Myocyte (in vitro differentiated cells): ENCODE measurements at regions not wholly inside any gene's neighbourhood (a gene's known extent, or its start where the extent isn't known, plus 50 kb on each side); places are given as distances from the start of the nearest gene placed in this dataset.
"Not testable (repeated sequence)": the region's sequence is repeated elsewhere in the genome, so short reads cannot be mapped to it uniquely, and the experiment has no call there.

ENCODE experiments used
- DNase-seq: peaks from one replicate; pipeline ENCODE4 v3.0.0-alpha.2; 2012; ENCODE audit warnings: low read depth

DNA sequence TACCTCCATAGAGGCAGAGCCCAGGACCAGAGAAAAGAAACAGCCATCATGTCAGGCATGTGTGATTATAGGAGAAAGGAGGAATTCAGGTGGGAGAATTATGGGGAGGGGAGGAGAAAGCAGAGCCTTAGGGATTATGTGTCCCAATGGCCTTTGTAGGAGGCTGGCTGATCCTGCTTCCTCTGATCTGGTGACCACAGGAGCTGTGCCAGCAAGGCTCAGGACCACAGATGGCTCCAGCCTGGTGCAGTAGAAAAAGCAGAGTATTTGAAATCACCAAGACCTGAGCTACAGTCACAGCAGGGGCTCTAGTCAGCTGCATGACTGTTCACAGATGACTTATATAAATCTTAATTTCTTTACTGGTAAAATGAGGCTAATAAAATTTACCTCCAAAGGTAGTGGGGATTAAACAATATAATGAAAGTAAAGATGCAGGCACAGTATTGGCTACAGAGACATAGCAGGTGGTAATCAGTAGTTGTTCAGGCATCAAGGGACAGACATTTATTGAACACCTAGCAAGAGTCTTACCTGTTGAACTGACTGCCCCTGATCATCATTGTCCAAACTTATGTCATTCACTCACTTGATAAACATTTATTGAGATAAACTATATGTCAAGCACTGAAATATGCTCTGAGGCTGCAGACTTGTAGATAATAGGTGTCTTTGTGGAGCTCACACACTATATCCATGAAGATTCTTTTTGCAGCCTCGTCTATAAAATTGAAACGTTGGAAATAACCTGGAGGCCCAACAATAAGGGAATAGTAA lies 121.3 kb downstream of the MYCN start:
- no peak for DNase-seq

- DNase-seq, result no peak
Observed at GRCh38 chr2:16060936-16061338, 120.6 kb downstream of the MYCN start.

DNA sequence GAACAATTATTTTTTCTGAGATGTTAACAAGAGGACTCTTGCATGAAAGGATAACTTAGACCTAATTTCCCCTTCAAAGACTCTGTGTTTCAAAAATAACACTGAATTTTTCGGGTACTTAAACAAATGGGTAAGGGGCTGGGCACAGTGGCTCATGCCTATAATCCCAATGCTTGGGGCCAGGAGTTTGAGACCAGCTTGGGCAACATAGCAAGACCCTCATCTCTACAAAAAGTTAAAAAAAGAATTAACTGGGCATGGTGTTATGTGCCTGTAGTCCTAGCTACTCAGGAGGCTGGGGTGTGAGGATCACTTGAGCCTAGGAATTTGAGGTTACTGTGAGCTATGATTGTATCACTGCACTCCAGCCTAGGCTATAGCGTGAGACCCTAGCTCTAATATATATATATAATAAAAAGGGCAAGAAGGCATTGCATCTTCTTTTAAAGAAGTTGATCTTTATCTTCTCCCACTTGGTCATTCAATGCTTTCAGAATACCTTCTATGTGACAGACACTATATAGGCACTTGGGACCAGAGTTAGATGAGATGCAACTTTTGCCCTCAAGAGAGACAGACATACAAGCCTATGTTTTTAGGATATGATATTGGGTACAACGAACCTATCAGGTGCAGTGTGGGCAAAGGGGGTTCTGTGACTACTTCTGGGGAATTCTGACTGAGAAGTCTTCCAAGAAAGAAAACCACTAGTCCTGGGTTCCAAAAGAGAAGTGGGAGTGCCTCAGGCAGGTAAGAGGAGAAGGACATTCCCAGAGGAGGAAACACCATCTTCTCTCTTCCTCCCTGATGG lies 120.0 kb downstream of the MYCN start:
- no peak for DNase-seq

- no peak for DNase-seq
Observed at GRCh38 chr2:16059393-16060016, 119.2 kb downstream of the MYCN start.

GRCh38 chr2:16058747-16059358 lies 118.5 kb downstream of the MYCN start:
- DNase-seq, result no peak

DNA sequence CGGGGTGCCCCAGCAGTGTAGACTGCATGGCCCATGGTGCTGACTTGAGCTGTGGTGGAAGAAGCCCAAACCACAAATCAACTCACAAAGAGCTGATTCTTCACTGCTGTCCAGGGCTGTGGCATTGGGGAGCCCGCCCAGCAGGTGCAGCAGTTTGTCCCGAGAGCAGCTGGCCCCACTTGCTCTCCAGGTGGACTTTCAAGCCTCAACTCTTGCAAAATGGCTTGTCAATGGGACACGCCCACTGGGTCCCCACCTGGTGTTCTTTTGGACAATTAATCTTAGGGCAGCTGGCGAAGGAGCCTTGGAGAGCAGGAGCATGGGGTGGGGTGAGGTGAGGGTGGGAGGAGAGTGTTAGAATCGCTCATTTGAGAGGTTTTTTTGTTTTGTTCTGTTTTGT lies 117.9 kb downstream of the MYCN start:
- DNase-seq, result no peak

GRCh38 chr2:16057661-16058060 lies 117.3 kb downstream of the MYCN start:
- DNase-seq, result no peak

- DNase-seq, result no peak
Observed at GRCh38 chr2:16055848-16056580, 115.7 kb downstream of the MYCN start.

GRCh38 chr2:16053437-16054257 lies 113.3 kb downstream of the MYCN start:
- DNase-seq, result no peak

DNA sequence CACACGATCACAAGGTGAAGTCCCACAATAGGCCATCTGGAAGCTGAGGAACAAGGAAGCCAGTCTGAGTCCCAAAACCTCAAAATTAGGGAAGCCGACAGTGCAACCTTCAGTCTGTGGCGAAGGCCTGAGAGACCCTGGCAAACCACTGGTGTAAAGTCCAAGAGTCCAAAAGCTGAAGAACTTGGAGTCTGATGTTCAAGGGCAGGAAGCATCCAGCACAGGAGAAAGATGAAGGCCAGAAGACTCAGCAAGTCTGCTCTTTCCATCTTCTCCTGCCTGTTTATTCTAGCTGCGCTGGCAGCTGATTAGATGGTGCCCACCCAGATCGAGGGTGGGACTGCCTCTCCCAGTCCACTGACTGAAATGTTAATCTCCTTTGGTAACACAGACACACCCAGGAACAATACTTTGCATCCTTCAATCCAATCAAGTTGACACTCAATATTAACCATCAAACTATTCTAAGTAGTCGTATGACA lies 112.3 kb downstream of the MYCN start:
- DNase-seq, result not testable (repeated sequence)

DNA sequence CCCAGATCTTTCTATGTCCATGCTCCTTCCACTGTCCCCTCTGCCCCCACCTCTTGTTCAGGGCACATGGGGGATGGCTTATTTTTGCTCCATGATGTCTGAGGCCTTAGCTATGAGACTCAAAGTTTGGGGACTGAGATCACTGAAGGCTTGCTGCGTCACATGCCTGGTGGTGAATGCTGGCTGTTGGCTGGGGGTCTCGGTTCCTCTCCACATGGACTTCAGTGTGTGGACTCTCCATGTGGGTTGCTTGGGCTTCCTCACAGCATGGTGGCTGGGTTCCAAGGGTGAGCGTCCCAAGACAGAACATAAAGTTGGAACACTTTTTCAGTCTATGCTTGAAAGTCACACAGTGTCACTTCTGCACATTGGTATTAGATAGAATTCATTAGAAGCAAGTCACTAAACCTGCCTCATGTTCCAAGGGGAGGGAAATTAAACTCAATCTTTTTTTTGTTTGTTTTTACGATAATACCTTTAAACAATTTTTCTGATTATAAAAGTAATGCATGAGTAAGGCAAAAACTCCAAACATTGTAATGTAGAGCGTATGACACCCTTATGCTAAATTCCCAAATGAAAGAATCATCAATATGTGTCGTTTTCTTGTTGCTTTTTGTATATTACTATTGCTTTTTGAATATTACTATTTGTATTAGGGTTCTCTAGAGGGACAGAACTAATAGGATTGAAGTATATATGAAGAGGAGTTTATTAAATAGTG lies 111.7 kb downstream of the MYCN start:
- DNase-seq, result no peak

DNA sequence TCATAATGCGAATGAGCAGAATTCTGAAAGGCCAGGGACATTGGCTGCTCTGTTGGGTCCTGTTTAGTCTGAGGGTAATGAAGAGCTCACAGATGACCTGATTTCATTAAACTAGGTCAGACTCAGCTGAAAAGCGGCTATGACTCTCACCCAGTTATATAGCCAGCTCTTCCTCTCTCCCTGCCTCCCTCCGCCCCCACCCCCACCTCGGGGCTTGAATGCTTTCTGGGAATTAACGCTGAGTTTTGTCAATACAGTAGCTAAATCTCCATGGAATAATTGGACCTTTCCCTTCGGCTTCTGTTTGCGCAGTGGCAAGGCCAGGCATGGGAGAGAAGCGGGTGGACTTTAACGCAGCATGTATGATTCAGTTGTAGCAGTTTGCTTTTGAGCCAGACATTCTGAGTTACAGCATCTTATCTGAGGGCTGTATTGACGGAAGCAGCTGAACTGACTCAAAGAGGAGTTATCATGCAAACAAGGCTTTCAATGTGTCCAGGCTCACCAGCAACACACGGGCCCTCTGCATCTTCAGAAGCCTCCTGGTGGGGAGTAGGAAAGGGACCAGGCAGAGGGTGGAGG lies 110.6 kb downstream of the MYCN start:
- no peak for DNase-seq

- no peak for DNase-seq
Observed at GRCh38 chr2:16050261-16050907, 110.0 kb downstream of the MYCN start.

- no peak for DNase-seq
Observed at GRCh38 chr2:16049406-16049805, 109.1 kb downstream of the MYCN start.

DNA sequence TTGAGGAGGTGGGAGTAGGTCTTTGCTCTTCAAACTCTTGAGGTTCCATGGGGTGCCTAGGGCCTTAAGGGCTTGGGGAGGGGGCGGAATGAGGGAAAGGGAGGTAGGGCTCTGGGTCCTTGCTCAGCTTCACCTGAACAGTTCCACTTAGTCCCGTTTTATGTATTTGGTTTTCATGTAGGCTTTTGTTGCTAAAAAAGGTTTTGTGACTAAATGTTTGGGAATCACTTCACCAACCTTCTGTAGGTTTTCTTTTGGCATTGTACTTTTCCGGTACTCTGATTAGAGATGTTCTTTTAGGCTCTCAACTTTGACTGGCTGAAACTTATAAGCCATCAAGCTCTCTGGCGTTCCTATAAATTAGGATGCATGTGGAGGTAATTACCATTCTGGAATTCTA lies 108.1 kb downstream of the MYCN start:
- no peak for DNase-seq

GRCh38 chr2:16047701-16048100 lies 107.4 kb downstream of the MYCN start:
- DNase-seq, result no peak

DNA sequence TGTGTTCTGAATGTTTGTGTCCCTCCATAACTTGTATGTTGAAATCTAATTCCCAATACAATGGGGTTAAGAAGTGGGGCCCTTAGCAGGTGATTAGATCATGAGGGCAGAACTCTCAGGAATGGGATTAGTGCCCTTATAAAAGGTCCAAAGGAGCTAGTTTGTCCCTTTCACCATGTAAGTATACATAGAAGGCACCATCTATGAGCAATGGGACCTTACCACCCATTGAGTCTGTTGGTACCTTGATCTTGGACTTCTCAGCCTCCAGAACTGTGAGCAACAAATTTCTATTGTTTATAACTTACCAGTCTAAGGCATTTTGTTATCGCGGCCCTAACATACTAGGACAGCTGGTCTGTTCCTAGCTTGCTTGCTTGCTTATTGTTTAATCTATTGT lies 106.3 kb downstream of the MYCN start:
- DNase-seq, result no peak

DNA sequence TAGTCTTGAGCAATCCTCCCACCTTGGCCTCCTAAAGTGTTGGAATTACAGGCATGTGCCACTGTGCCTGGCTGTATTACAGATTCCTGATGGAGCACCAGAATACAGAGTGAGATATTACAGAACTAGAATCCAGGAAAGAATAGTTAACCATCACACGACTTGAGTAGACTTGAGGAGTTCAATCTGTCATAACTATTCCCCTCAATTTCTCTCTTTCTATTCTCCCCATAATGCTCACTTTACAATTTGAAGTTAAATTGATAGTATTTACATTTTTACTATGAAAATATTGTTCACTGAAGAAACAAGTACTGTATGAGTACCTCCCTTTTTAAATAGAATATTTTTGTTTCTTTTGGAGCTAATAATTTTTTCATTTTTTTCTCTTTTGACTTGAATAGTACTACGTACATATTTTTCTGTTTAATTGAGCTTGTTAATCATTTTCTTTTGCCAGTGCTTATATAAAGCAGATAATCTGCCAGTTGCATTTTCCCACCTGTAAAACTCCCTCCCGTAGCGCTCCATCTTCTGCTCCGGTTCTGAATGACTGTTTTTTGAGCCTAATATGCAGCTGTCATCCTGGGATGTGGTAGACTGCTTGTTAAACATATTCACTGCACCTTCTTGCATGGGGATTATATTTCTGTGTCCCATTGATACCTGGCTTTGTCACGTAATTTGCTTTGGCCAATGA lies 105.5 kb downstream of the MYCN start:
- DNase-seq, result no peak
